AG08396 (cell line): ENCODE measurements at regions not wholly inside any gene's neighbourhood (a gene's known extent, or its start where the extent isn't known, plus 50 kb on each side); places are given as distances from the start of the nearest gene placed in this dataset.
"Not testable (repeated sequence)": the region's sequence is repeated elsewhere in the genome, so short reads cannot be mapped to it uniquely, and the experiment has no call there.

Experiments
- DNase-seq: peaks from one replicate; pipeline ENCODE4 v3.0.0; 2012; ENCODE audit warnings: low spot score, mixed read lengths

GRCh38 chr1:212495766-212496494, 63.2 kb downstream of the NENF start:
- DNase-seq, result no peak

GRCh38 chr1:212496682-212497081, 64.0 kb downstream of the NENF start:
- DNase-seq, result no peak

- no peak for DNase-seq
Observed at GRCh38 chr1:212497553-212497952, 64.8 kb downstream of the NENF start.

GRCh38 chr1:212498283-212499040, 65.7 kb downstream of the NENF start:
- DNase-seq, result no peak

GRCh38 chr1:212500351-212500750, 67.6 kb downstream of the NENF start:
- no peak for DNase-seq

GRCh38 chr1:212500983-212501382, 68.3 kb downstream of the NENF start:
- no peak for DNase-seq

- no peak for DNase-seq
Observed at GRCh38 chr1:212503714-212504113, 71.0 kb downstream of the NENF start.

- no peak for DNase-seq
Observed at GRCh38 chr1:212504171-212504803, 71.6 kb downstream of the NENF start.

- no peak for DNase-seq
Observed at GRCh38 chr1:212506666-212507065, 73.9 kb downstream of the NENF start.

GRCh38 chr1:212507369-212507768, 74.6 kb downstream of the NENF start:
- no peak for DNase-seq

- DNase-seq, result peak; percentile 27
Observed at GRCh38 chr1:212512816-212513559, 80.3 kb downstream of the NENF start.

- DNase-seq, result no peak
Observed at GRCh38 chr1:212513586-212513985, 80.9 kb downstream of the NENF start.

GRCh38 chr1:212514056-212514614, 81.4 kb downstream of the NENF start:
- DNase-seq, result peak; percentile 56

- no peak for DNase-seq
Observed at GRCh38 chr1:212514782-212515181, 82.1 kb downstream of the NENF start.

- no peak for DNase-seq
Observed at GRCh38 chr1:212515329-212515760, 82.6 kb downstream of the NENF start.

GRCh38 chr1:212516012-212516411, 83.3 kb downstream of the NENF start:
- not testable (repeated sequence) for DNase-seq

GRCh38 chr1:212518188-212519054, 85.7 kb downstream of the NENF start:
- peak; percentile 84 for DNase-seq

GRCh38 chr1:212519131-212519530, 86.4 kb downstream of the NENF start:
- no peak for DNase-seq

GRCh38 chr1:212520299-212520698, 87.6 kb downstream of the NENF start:
- no peak for DNase-seq

- no peak for DNase-seq
Observed at GRCh38 chr1:212520746-212521145, 87.8 kb upstream of the ATF3 start.
